Body of pancreas (tissue), 4 donors: ENCODE measurements at regions not wholly inside any gene's neighbourhood (a gene's known extent, or its start where the extent isn't known, plus 50 kb on each side); places are given as distances from the start of the nearest gene placed in this dataset.
"Not testable (repeated sequence)": the region's sequence is repeated elsewhere in the genome, so short reads cannot be mapped to it uniquely, and the experiment has no call there.

Experiments used
- ATAC-seq: fragments of 150-250 bp; one replicate; pipeline ENCODE4 v1.9.1; 2016
- DNase-seq, 4 donors: peaks; one replicate each; pipeline ENCODE4 v3.0.0-alpha.2; 2019
- H3K27ac ChIP-seq, 4 donors: fragments of 200-600 bp; sonication (generic); 1 replicate in 3 of 4; 2 replicates in 1 of 4; pipeline versions ENCODE4 v1.5.1 to v1.6.1; 2016 to 2019; ENCODE audit warnings: mild to moderate bottlenecking in 1 of 4, mixed read lengths in 1 of 4, moderate library complexity in 1 of 4
- H3K27me3 ChIP-seq, 2 donors: fragments of 200-600 bp; sonication (generic); one replicate each; pipeline ENCODE4 v1.6.0; 2016; ENCODE audit warnings: mild to moderate bottlenecking in 1 of 2
- H3K36me3 ChIP-seq, 2 donors: fragments of 200-600 bp; sonication (generic); replicated peaks in 1 of 2; 2 replicates each; pipeline ENCODE4 v1.5.1; 2016; ENCODE audit warnings: low read depth in 2 of 2; ENCODE audit not compliant: insufficient read depth in 1 of 2
- H3K4me1 ChIP-seq: fragments of 200-600 bp; sonication (generic); one replicate; pipeline ENCODE4 v1.6.0; 2016
- H3K4me3 ChIP-seq, 2 donors: fragments of 200-600 bp; sonication (generic); 1 replicate in 1 of 2; 2 replicates in 1 of 2; pipeline ENCODE4 v1.5.1; 2016 to 2019
- H3K9me3 ChIP-seq, 3 donors: fragments of 200-600 bp; sonication (generic); 1 replicate in 2 of 3; 2 replicates in 1 of 3; pipeline ENCODE4 v1.5.1; 2016
- POLR2A ChIP-seq, 3 donors: fragments of 450-650 bp; IDR thresholded peaks; one replicate each; pipeline ENCODE4 v1.6.1; 2016; ENCODE audit warnings: antibody characterized with exemption in 3 of 3, mild to moderate bottlenecking in 2 of 3
- WGBS, 2 donors: methylation state at CpG; one replicate each; pipeline ENCODE4 v1.1.5; 2017; 5-methylcytosine and 5-hydroxymethylcytosine counted together
- intact Hi-C: fragments of 100-400 bp; cut with DNase I; formaldehyde crosslinking; loops from one replicate; pipeline ENCODE4 v1.15.1; 2023
- TF ChIP-seq, protein P1 (sequence below), 7 experiments: fragments of 450-650 bp in 4 of 7; fragments of 200-600 bp in 3 of 7; sonication (generic) in 3 of 7; IDR thresholded peaks; one replicate each; pipeline ENCODE4 v1.5.1; 2016 to 2019; ENCODE audit warnings: antibody characterized with exemption in 7 of 7

DNA sequence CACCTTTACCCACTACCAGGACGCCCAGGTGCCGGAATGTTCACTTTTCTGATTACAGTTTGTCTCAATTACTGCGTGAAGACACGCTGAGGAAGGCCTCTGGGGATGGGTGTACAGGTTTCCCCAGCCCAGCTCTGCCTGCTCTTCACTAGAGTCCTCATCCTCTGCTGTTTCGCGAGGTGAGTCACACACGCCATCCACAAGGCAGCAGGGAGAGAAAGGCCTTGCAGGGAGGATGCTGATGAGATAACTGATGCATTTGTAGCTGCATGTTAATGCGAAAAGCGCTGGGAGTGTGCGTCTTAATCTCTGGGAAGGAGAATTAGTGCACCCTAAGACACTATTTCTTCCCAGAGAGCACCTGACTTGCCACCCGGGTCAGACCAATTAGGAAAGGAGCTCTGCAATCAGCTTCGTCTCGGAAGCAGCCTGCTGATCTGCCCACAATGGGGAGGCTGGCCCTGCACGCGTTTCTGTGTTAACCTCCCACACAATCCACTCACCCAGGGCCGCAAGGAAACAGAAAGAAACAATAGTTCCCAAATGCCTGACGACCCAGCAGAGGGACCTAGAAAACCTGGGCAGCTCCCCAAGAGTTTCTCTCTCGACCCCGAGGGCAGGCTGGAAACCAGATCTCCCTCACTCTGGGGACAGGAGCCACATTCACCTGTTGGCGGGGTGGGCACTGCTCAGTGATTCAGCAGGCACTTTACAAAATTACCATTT is 578.7 kb downstream of the GLRX3 start:
- WGBS, 2 donors = 82 to 83% methylated on average over 20 of the region's 20 CpGs
- Histone ChIP-seq H3K4me1 (peaks cover 2% of the 10 kb centered on the region), H3K27ac (no peak overlapping the region), H3K4me3 (no peak overlapping the region), H3K27me3 (no peaks in the 10 kb centered on the region), H3K9me3 (no peaks in the 10 kb centered on the region), H3K36me3 (no peaks in the 10 kb centered on the region)
- TF ChIP-seq POLR2A (IDR thresholded peaks at IDR 0.05) = no peak
- TF ChIP-seq, protein P1, sequence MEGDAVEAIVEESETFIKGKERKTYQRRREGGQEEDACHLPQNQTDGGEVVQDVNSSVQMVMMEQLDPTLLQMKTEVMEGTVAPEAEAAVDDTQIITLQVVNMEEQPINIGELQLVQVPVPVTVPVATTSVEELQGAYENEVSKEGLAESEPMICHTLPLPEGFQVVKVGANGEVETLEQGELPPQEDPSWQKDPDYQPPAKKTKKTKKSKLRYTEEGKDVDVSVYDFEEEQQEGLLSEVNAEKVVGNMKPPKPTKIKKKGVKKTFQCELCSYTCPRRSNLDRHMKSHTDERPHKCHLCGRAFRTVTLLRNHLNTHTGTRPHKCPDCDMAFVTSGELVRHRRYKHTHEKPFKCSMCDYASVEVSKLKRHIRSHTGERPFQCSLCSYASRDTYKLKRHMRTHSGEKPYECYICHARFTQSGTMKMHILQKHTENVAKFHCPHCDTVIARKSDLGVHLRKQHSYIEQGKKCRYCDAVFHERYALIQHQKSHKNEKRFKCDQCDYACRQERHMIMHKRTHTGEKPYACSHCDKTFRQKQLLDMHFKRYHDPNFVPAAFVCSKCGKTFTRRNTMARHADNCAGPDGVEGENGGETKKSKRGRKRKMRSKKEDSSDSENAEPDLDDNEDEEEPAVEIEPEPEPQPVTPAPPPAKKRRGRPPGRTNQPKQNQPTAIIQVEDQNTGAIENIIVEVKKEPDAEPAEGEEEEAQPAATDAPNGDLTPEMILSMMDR (IDR thresholded peaks at IDR 0.05) = no peak
- intact Hi-C loops = no loop called here
- ATAC-seq = no peak
- DNase-seq = no peak

DNA sequence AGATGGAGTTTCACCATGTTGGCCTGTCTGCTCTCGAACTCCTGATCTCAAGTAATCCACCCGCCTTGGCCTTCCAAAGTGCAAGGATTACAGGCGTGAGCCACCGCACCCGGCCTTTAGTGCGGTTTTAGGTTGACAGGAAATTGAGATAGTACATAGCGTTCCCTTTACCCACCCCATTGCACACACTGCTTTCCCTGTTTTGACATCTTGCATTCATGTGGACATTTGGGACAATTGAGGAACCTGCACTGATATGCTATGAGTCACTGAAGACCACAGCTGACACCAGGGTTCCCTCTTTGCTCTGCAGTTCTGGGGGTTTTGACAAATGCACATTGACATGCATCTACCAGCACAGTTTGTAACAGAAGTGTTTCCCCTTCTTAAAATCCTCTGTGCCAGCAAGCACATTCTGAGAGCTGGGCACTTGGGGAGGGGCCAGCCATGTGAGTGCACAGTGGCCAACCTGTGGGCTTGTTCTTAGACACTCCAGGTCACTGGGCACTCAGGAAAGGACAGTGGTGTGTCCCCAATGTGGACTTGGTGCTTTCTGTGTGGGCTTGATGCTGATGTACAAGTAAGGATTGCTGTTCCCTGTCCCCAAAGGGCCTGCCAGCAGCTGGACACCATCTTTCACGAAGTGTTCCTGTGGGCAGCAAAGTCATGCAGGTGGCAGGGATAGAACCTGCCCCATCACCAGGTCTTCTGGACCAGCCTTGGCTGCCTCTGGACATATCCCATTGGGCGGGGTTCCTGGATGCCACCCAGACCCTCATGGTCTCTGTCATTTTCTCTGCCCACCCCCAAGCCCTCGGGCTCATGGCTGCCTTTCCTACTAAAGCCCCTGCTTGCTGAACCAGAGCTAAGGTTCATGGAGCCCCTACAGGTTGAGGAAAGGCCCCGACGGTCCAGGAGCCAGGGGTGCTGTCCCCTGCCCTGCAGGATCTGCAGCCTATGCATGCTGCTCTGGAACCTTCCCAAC is 579.8 kb downstream of the GLRX3 start:
- ATAC-seq (no peak), DNase-seq (peak in 1 of 4 donors; percentile 19)
- 77 to 85% methylated on average over 9 to 12 of the region's 12 CpGs for WGBS, 2 donors
- H3K27ac ChIP-seq = no peak overlapping the region
- no peaks in the 10 kb centered on the region for H3K9me3 ChIP-seq
- no peaks in the 10 kb centered on the region for H3K4me1 ChIP-seq
- H3K27me3 ChIP-seq = no peaks in the 10 kb centered on the region
- intact Hi-C loops = no loop called here
- no peak for TF ChIP-seq POLR2A (IDR thresholded peaks at IDR 0.05)
- TF ChIP-seq, protein P1 (IDR thresholded peaks at IDR 0.05) = no peak
- no peaks in the 10 kb centered on the region for H3K36me3 ChIP-seq
- H3K4me3 ChIP-seq = no peak overlapping the region

- H3K27me3 ChIP-seq = no peaks in the 10 kb centered on the region
- no peak overlapping the region for H3K27ac ChIP-seq
- no peaks in the 10 kb centered on the region for H3K4me1 ChIP-seq
- WGBS, 2 donors = 60 to 63% methylated on average over 7 of the region's 7 CpGs
- H3K36me3 ChIP-seq = no peaks in the 10 kb centered on the region
- no peak for ATAC-seq
- no peak for DNase-seq
- no peak overlapping the region for H3K4me3 ChIP-seq
- intact Hi-C loops = no loop called here
- no peak for TF ChIP-seq POLR2A (IDR thresholded peaks at IDR 0.05)
- TF ChIP-seq, protein P1 (IDR thresholded peaks at IDR 0.05) = no peak
- H3K9me3 ChIP-seq = no peaks in the 10 kb centered on the region
Observed at GRCh38 chr10:130717083-130717482, 580.9 kb downstream of the GLRX3 start.

GRCh38 chr10:130718744-130719447 is 582.7 kb downstream of the GLRX3 start:
- H3K27ac ChIP-seq, H3K4me3 ChIP-seq, H3K36me3 ChIP-seq, H3K9me3 ChIP-seq, intact Hi-C loops, H3K4me1 ChIP-seq, H3K27me3 ChIP-seq, ATAC-seq, DNase-seq: not testable (repeated sequence)
- WGBS, 2 donors = 70 to 71% methylated on average over 9 of the region's 9 CpGs

DNA sequence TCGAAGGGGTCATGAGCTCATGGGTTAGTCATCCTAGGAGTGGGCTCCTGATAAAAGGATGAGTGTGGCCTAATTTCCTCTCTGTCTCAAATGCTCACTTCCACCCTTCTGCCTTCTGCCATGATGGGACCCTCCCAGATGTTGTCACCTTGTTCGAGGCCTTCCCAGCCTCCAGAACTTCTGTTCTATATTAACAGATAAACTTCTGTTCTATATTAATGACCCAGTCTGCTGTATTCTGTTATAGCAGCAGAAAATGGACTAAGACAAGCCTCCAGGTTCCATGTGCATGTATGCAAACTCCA is 583.2 kb downstream of the GLRX3 start:
- H3K4me1 ChIP-seq = no peaks in the 10 kb centered on the region
- ATAC-seq (no peak), DNase-seq (no peak)
- TF ChIP-seq POLR2A (IDR thresholded peaks at IDR 0.05) = no peak
- TF ChIP-seq, protein P1 (IDR thresholded peaks at IDR 0.05) = no peak
- no peaks in the 10 kb centered on the region for H3K9me3 ChIP-seq
- H3K27me3 ChIP-seq = no peaks in the 10 kb centered on the region
- intact Hi-C loops = no loop called here
- 69 to 72% methylated on average over 2 of the region's 2 CpGs for WGBS, 2 donors
- H3K27ac ChIP-seq = no peak overlapping the region
- H3K36me3 ChIP-seq = no peaks in the 10 kb centered on the region
- no peak overlapping the region for H3K4me3 ChIP-seq
